Pancreas (tissue), 10 donors: ENCODE measurements at regions not wholly inside any gene's neighbourhood (a gene's known extent, or its start where the extent isn't known, plus 50 kb on each side); places are given as distances from the start of the nearest gene placed in this dataset.

ENCODE experiments used
- ATAC-seq, 4 donors: fragments of 200-7000 bp; cut with Tn5 transposase; one replicate each; pipeline versions ENCODE4 v1.8.0 to v1.9.1; 2020; ENCODE audit warnings: mild to moderate bottlenecking in 4 of 4, moderate library complexity in 4 of 4
- DNase-seq, 6 donors: peaks; one replicate each; pipeline ENCODE4 v3.0.0-alpha.2; 2020
- FAIRE-seq: peaks from 2 replicates; lab custom pipeline; 2012; peaks lifted over from hg19 to GRCh38; lab: Jason Lieb, UNC
- H3K27ac ChIP-seq, 4 donors: fragments of 200-600 bp; sonication (generic); 1 replicate in 3 of 4; 2 replicates in 1 of 4; pipeline versions ENCODE4 v1.5.0 to v1.8.0; 2020
- H3K27me3 ChIP-seq, 4 donors: fragments of 200-600 bp; one replicate each; pipeline ENCODE4 v1.8.0; 2021
- H3K36me3 ChIP-seq, 3 donors: fragments of 200-600 bp; sonication (generic) in 1 of 3; one replicate each; pipeline versions ENCODE4 v1.5.0 to v1.8.0; 2020 to 2021
- H3K4me1 ChIP-seq, 3 donors: fragments of 200-600 bp; one replicate each; pipeline ENCODE4 v1.8.0; 2021
- H3K4me3 ChIP-seq, 4 donors: fragments of 200-600 bp; sonication (generic) in 2 of 4; one replicate each; pipeline versions ENCODE4 v1.5.0 to v1.8.0; 2020 to 2021
- H3K9me3 ChIP-seq, 4 donors: fragments of 200-600 bp; one replicate each; pipeline ENCODE4 v1.8.0; 2021
- CTCF ChIP-seq, 4 donors: fragments of 200-600 bp; sonication (generic) in 3 of 4; IDR thresholded peaks; one replicate each; pipeline versions ENCODE4 v1.5.0 to v1.8.0; 2021; ENCODE audit warnings: antibody characterized with exemption in 4 of 4
- WGBS, 2 donors: extraction: QIAGEN DNeasy Blood & Tissue Kit; methylation state at CpG; one replicate each; pipeline ENCODE4 v1.1.7; 2013; 5-methylcytosine and 5-hydroxymethylcytosine counted together
- intact Hi-C, 3 donors: fragments of 100-400 bp; cut with DNase I; formaldehyde crosslinking; loops; one replicate each; pipeline versions ENCODE4 v1.11.1 to v1.14.2; 2022
- donor health status: healthy with polysubstance abuse.
- donor health status: DM: no; HTN: no; CAD: no; lungs with moderate emphysema.
- donor health status: DM: no; HTN: no; CAD: no.
- donor health status: control.
- donor health status: control.
- donor health status: Bipolar disorder and iron deficiency.
- donor health status: DM: yes; HTN: yes; CAD: no.
- donor health status: DM: no; HTN: no; CAD: no.
- donor health status: DM: no; HTN: no; CAD: no.
- donor health status: DM: yes; HTN: yes; CAD: no.

DNA sequence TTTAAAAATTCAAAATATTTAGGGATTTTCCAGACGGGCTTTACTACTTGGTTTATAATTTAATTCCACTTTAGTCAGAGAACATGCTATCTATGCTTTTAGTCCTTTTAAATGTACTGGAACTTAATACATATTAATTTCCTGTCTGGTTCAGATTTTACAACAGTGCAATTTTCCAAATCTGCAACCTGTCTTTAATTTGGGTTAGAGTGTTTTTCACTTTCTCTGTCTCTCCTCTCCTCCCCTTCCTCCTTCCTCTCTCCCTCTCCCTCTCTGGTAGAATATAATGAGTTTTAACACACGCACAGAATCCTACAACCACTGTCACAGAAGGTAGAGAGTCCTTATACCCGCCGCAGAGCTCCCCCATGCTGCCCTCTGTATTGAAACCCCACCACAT, 950.7 kb downstream of the BRD1 start:
- Histone ChIP-seq H3K9me3 (no peaks in the 10 kb centered on the region), H3K4me3 (no peak overlapping the region), H3K36me3 (no peaks in the 10 kb centered on the region), H3K4me1 (no peaks in the 10 kb centered on the region), H3K27ac (no peak overlapping the region), H3K27me3 (peaks cover 0 to 5% (median 0%) of the 10 kb centered on the region in 4 donors)
- whole genome bisulfite sequencing, 2 donors = 56 to 61% methylated on average over 4 of the region's 4 CpGs
- FAIRE-seq = no peak
- intact Hi-C loops = no loop called here
- TF ChIP-seq CTCF (IDR thresholded peaks at IDR 0.05) = no peak
- no peak for DNase-seq
- no peak for ATAC-seq

- intact Hi-C loops = no loop called here
- no peak for ATAC-seq
- FAIRE-seq = no peak
- Histone ChIP-seq H3K36me3 (no peaks in the 10 kb centered on the region), H3K4me3 (no peak overlapping the region), H3K4me1 (no peaks in the 10 kb centered on the region), H3K9me3 (no peaks in the 10 kb centered on the region), H3K27ac (no peak overlapping the region), H3K27me3 (peaks cover 0 to 5% (median 0%) of the 10 kb centered on the region in 4 donors)
- 30 to 45% methylated on average over 5 of the region's 5 CpGs for WGBS, 2 donors
- TF ChIP-seq CTCF (IDR thresholded peaks at IDR 0.05) = no peak
- DNase-seq = peak in 1 of 6 donors; percentile 18
These were observed 952.7 kb downstream of the BRD1 start for GRCh38 chr22:48874956-48875355.

GRCh38 chr22:48873191-48873520, 954.5 kb downstream of the BRD1 start:
- Histone ChIP-seq H3K4me3 (no peak overlapping the region), H3K9me3 (no peaks in the 10 kb centered on the region), H3K36me3 (no peaks in the 10 kb centered on the region), H3K4me1 (no peaks in the 10 kb centered on the region), H3K27me3 (peaks cover 0 to 5% (median 0%) of the 10 kb centered on the region in 4 donors), H3K27ac (no peak overlapping the region)
- FAIRE-seq = no peak
- ATAC-seq = no peak
- intact Hi-C loops = no loop called here
- no peak for TF ChIP-seq CTCF (IDR thresholded peaks at IDR 0.05)
- WGBS, 2 donors = 47 to 65% methylated on average over 3 of the region's 3 CpGs
- DNase-seq = no peak

GRCh38 chr22:48872271-48873190, 955.1 kb downstream of the BRD1 start:
- Histone ChIP-seq H3K4me3 (no peak overlapping the region), H3K36me3 (no peaks in the 10 kb centered on the region), H3K4me1 (no peaks in the 10 kb centered on the region), H3K9me3 (no peaks in the 10 kb centered on the region), H3K27me3 (peaks cover 0 to 5% (median 0%) of the 10 kb centered on the region in 4 donors), H3K27ac (no peak overlapping the region)
- DNase-seq (peak in 1 of 6 donors; percentile 26), FAIRE-seq (no peak), ATAC-seq (no peak)
- WGBS, 2 donors = 56 to 64% methylated on average over 21 of the region's 21 CpGs
- intact Hi-C loops = no loop called here
- TF ChIP-seq CTCF (IDR thresholded peaks at IDR 0.05) = no peak
